Fibroblast of mammary gland (primary cell): ENCODE measurements at regions not wholly inside any gene's neighbourhood (a gene's known extent, or its start where the extent isn't known, plus 50 kb on each side); places are given as distances from the start of the nearest gene placed in this dataset.

ENCODE experiments used
- DNase-seq: peaks from one replicate; pipeline ENCODE4 v3.0.0-alpha.2; 2010; ENCODE audit warnings: low read depth
- H3K4me3 ChIP-seq: 2 replicates; pipeline ENCODE4 v1.5.1; 2011; ENCODE audit warnings: low read depth, mild to moderate bottlenecking, low read length, moderate library complexity; ENCODE audit not compliant: control insufficient read depth
- CTCF ChIP-seq: conservative IDR thresholded peaks from 2 replicates; pipeline ENCODE4 v1.5.1; 2011; ENCODE audit warnings: low read depth, low read length, inconsistent platforms; ENCODE audit not compliant: control insufficient read depth, insufficient read depth

- no peak for TF ChIP-seq CTCF
- DNase-seq = no peak
- no peak overlapping the region for H3K4me3 ChIP-seq
These were observed 646.2 kb upstream of the MIR17HG start for GRCh38 chr13:90701264-90701663.

- no peak for TF ChIP-seq CTCF
- DNase-seq = no peak
- no peak overlapping the region for H3K4me3 ChIP-seq
These were observed 645.4 kb upstream of the MIR17HG start for GRCh38 chr13:90702050-90702449.

GRCh38 chr13:90706631-90707030, 640.9 kb upstream of the MIR17HG start:
- no peak overlapping the region for H3K4me3 ChIP-seq
- DNase-seq = no peak
- TF ChIP-seq CTCF = no peak

GRCh38 chr13:90708128-90708527, 639.4 kb upstream of the MIR17HG start:
- no peak for DNase-seq
- H3K4me3 ChIP-seq = no peak overlapping the region
- no peak for TF ChIP-seq CTCF

- no peak overlapping the region for H3K4me3 ChIP-seq
- no peak for TF ChIP-seq CTCF
- no peak for DNase-seq
These were observed 638.2 kb upstream of the MIR17HG start for GRCh38 chr13:90709319-90709718.

- H3K4me3 ChIP-seq = no peak overlapping the region
- no peak for TF ChIP-seq CTCF
- DNase-seq = no peak
These were observed 637.2 kb upstream of the MIR17HG start for GRCh38 chr13:90710164-90710759.
